CD14-positive monocyte (primary cell): ENCODE measurements at regions not wholly inside any gene's neighbourhood (a gene's known extent, or its start where the extent isn't known, plus 50 kb on each side); places are given as distances from the start of the nearest gene placed in this dataset.

Experiments
- DNase-seq, 3 donors: peaks; one replicate each; pipeline ENCODE4 v3.0.0-alpha.2; 2011 to 2022
- H2AFZ ChIP-seq: 2 replicates; pipeline ENCODE4 v1.6.0; 2012; ENCODE audit warnings: mild to moderate bottlenecking, low read depth, low read length, inconsistent platforms; ENCODE audit not compliant: insufficient read depth, poor library complexity, severe bottlenecking
- H3K27ac ChIP-seq, 2 donors: 1 replicate in 1 of 2; 2 replicates in 1 of 2; pipeline ENCODE4 v1.5.1; 2012 to 2013; ENCODE audit warnings: low read length in 2 of 2, control low read depth in 1 of 2, inconsistent platforms in 1 of 2, low read depth in 1 of 2, mild to moderate bottlenecking in 1 of 2
- H3K27me3 ChIP-seq, 2 donors: one replicate each; pipeline versions ENCODE4 v1.6.0 to v1.6.1; 2011 to 2013; ENCODE audit warnings: low read length in 2 of 2; ENCODE audit not compliant: control insufficient read depth in 2 of 2, insufficient read depth in 2 of 2
- H3K36me3 ChIP-seq, 2 donors: replicated peaks in 1 of 2; 1 replicate in 1 of 2; 2 replicates in 1 of 2; pipeline versions ENCODE4 v1.5.1 to v1.6.1; 2012 to 2013; ENCODE audit warnings: low read length in 2 of 2, control low read depth in 1 of 2, inconsistent platforms in 1 of 2, mild to moderate bottlenecking in 1 of 2; ENCODE audit not compliant: insufficient read depth in 2 of 2, control insufficient read depth in 1 of 2
- H3K4me1 ChIP-seq, 2 donors: 1 replicate in 1 of 2; 2 replicates in 1 of 2; pipeline versions ENCODE4 v1.5.1 to v1.6.1; 2012 to 2013; ENCODE audit warnings: low read length in 2 of 2, control low read depth in 1 of 2, inconsistent platforms in 1 of 2, mild to moderate bottlenecking in 1 of 2, moderate library complexity in 1 of 2; ENCODE audit not compliant: insufficient read depth in 2 of 2, control insufficient read depth in 1 of 2
- H3K4me2 ChIP-seq: replicated peaks from 2 replicates; pipeline ENCODE3; 2012; ENCODE audit warnings: low read length, moderate library complexity, mild to moderate bottlenecking; ENCODE audit not compliant: poor library complexity, severe bottlenecking; ENCODE audit errors: extremely low read depth
- H3K4me3 ChIP-seq, 3 experiments: fragments of 200-600 bp in 1 of 3; sonication (generic) in 1 of 3; replicated peaks in 1 of 3; 1 replicate in 2 of 3; 2 replicates in 1 of 3; pipeline ENCODE4 v1.5.1; 2011 to 2013; ENCODE audit warnings: low read length in 3 of 3, mild to moderate bottlenecking in 3 of 3, control low read depth in 2 of 3, low read depth in 2 of 3, inconsistent platforms in 1 of 3, moderate library complexity in 1 of 3
- H3K79me2 ChIP-seq: 2 replicates; pipeline ENCODE4 v1.6.0; 2012; ENCODE audit warnings: mild to moderate bottlenecking, control low read depth, inconsistent platforms, low read length, moderate library complexity; ENCODE audit not compliant: insufficient read depth
- H3K9ac ChIP-seq: 2 replicates; pipeline ENCODE4 v1.6.0; 2017; ENCODE audit warnings: low read length, mild to moderate bottlenecking; ENCODE audit not compliant: insufficient read depth, poor library complexity, severe bottlenecking
- H3K9me3 ChIP-seq, 2 donors: replicated peaks in 1 of 2; 1 replicate in 1 of 2; 2 replicates in 1 of 2; pipeline versions ENCODE4 v1.5.1 to v1.6.1; 2012 to 2013; ENCODE audit warnings: low read length in 2 of 2, control low read depth in 1 of 2; ENCODE audit not compliant: control insufficient read depth in 1 of 2, insufficient read depth in 1 of 2
- H4K20me1 ChIP-seq: 2 replicates; pipeline ENCODE4 v1.6.0; 2012; ENCODE audit warnings: mild to moderate bottlenecking, low read length, control low read depth, moderate library complexity; ENCODE audit not compliant: insufficient read depth
- H3K27ac Mint-ChIP-seq, 7 donors: one replicate each; pipeline ENCODE4 v1.8.0; 2020; ENCODE audit warnings: mild to moderate bottlenecking in 7 of 7, mixed read lengths in 7 of 7, moderate library complexity in 6 of 7, inconsistent platforms in 2 of 7
- H3K27me3 Mint-ChIP-seq, 3 donors: one replicate each; pipeline ENCODE4 v1.8.0; 2021 to 2022; ENCODE audit warnings: low read depth in 3 of 3, mild to moderate bottlenecking in 3 of 3, mixed read lengths in 3 of 3, moderate library complexity in 3 of 3, inconsistent platforms in 1 of 3
- H3K36me3 Mint-ChIP-seq, 2 donors: one replicate each; pipeline ENCODE4 v1.8.0; 2020; ENCODE audit warnings: mixed read lengths in 2 of 2, inconsistent platforms in 1 of 2, mild to moderate bottlenecking in 1 of 2
- H3K4me1 Mint-ChIP-seq: one replicate; pipeline ENCODE4 v1.8.0; 2020; ENCODE audit warnings: mild to moderate bottlenecking, mixed read lengths
- H3K4me3 Mint-ChIP-seq, 2 donors: one replicate each; pipeline ENCODE4 v1.8.0; 2020; ENCODE audit warnings: mild to moderate bottlenecking in 2 of 2, mixed read lengths in 2 of 2, moderate library complexity in 1 of 2
- H3K9me3 Mint-ChIP-seq, 7 donors: one replicate each; pipeline ENCODE4 v1.8.0; 2020 to 2022; ENCODE audit warnings: mixed read lengths in 7 of 7, mild to moderate bottlenecking in 6 of 7, moderate library complexity in 6 of 7, inconsistent platforms in 2 of 7
- CTCF ChIP-seq: fragments of 200-600 bp; IDR thresholded peaks from one replicate; pipeline ENCODE4 v1.8.0; 2022; ENCODE audit warnings: antibody characterized with exemption, mild to moderate bottlenecking
- WGBS: methylation state at CpG from one replicate; pipeline ENCODE4 v1.1.5; 2013; ENCODE audit warnings: missing lambda C conversion rate; ENCODE audit not compliant: insufficient coverage; 5-methylcytosine and 5-hydroxymethylcytosine counted together
- intact Hi-C, 2 donors: fragments of 100-400 bp; cut with micrococcal nuclease; formaldehyde crosslinking; loops; one replicate each; pipeline versions ENCODE4 v1.15.0 to v1.15.1; 2023

GRCh38 chr15:87578776-87579175, 677.8 kb downstream of the NTRK3 start:
- Mint-ChIP-seq H3K4me1 (no peaks in the 10 kb centered on the region), H3K36me3 (no peaks in the 10 kb centered on the region), H3K27ac (no peak overlapping the region), H3K9me3 (peaks cover 0 to 2% (median 0%) of the 10 kb centered on the region in 7 donors), H3K27me3 (peaks cover 0 to 3% (median 1%) of the 10 kb centered on the region in 3 donors), H3K4me3 (no peak overlapping the region)
- Histone ChIP-seq H3K79me2 (no peaks in the 10 kb centered on the region), H3K4me3 (no peak overlapping the region), H4K20me1 (no peaks in the 10 kb centered on the region), H3K4me1 (no peaks in the 10 kb centered on the region), H3K27ac (no peak overlapping the region), H3K27me3 (no peaks in the 10 kb centered on the region), H3K4me2 (no peak overlapping the region), H3K36me3 (no peaks in the 10 kb centered on the region), H3K9me3 (no peaks in the 10 kb centered on the region), H3K9ac (no peak overlapping the region), H2AFZ (no peak overlapping the region)
- no peak for TF ChIP-seq CTCF
- intact Hi-C loops: no loop called here
- DNase-seq: no peak
- WGBS: no CpG with 5 or more reads among the region's 4 CpGs

GRCh38 chr15:87577336-87577735, 679.2 kb downstream of the NTRK3 start:
- Histone ChIP-seq H2AFZ (no peak overlapping the region), H3K79me2 (no peaks in the 10 kb centered on the region), H3K9me3 (no peaks in the 10 kb centered on the region), H3K27ac (no peak overlapping the region), H3K4me3 (no peak overlapping the region), H3K36me3 (no peaks in the 10 kb centered on the region), H3K27me3 (no peaks in the 10 kb centered on the region), H3K4me1 (no peaks in the 10 kb centered on the region), H4K20me1 (no peaks in the 10 kb centered on the region), H3K4me2 (no peak overlapping the region), H3K9ac (no peak overlapping the region)
- Mint-ChIP-seq H3K27me3 (peaks cover 0 to 5% (median 1%) of the 10 kb centered on the region in 3 donors), H3K4me3 (no peak overlapping the region), H3K36me3 (no peaks in the 10 kb centered on the region), H3K9me3 (peaks cover 0 to 2% (median 0%) of the 10 kb centered on the region in 7 donors), H3K27ac (no peak overlapping the region), H3K4me1 (no peaks in the 10 kb centered on the region)
- 79% methylated on average over 3 of the region's 3 CpGs for WGBS
- intact Hi-C loops: no loop called here
- TF ChIP-seq CTCF: no peak
- DNase-seq: no peak
